Panc1 (cell line): ENCODE measurements at regions not wholly inside any gene's neighbourhood (a gene's known extent, or its start where the extent isn't known, plus 50 kb on each side); places are given as distances from the start of the nearest gene placed in this dataset.

Experiments used
- ATAC-seq: fragments of 200-7000 bp; cut with Tn5 transposase; 2 replicates; pipeline ENCODE4 v1.9.1; 2020; ENCODE audit warnings: mild to moderate bottlenecking, moderate library complexity
- BruUV-seq: library from RNA; stranded (reverse); fragments of 400-500 nt; replicated peaks from 2 replicates; lab custom pipeline; 2021; lab: Mats Ljungman, UMichigan
- CTCF ChIA-PET: fragments of 300-600 bp; sonication (Branson Sonifier 250); formaldehyde crosslinking; loops from one replicate; lab custom pipeline; 2022; ENCODE audit warnings: antibody characterized with exemption; lab: Charles Lee
- POLR2A ChIA-PET: fragments of 300-600 bp; sonication (Branson Sonifier 250); formaldehyde crosslinking; loops from one replicate; lab custom pipeline; 2022; ENCODE audit warnings: antibody characterized with exemption; lab: Charles Lee
- DNase-seq: peaks from one replicate; pipeline ENCODE4 v3.0.0-alpha.2; 2010; ENCODE audit warnings: low read depth, low spot score
- H3K27ac ChIP-seq: 2 replicates; pipeline ENCODE4 v1.5.1; 2011; ENCODE audit warnings: mild to moderate bottlenecking, low read length, inconsistent platforms
- H3K27me3 ChIP-seq: fragments of 200-500 bp; sonication (Bioruptor generic); 2 replicates; pipeline ENCODE4 v1.6.0; 2014; ENCODE audit warnings: low read length, inconsistent platforms; ENCODE audit not compliant: control insufficient read depth, insufficient read depth
- H3K36me3 ChIP-seq: fragments of 200-500 bp; sonication (Bioruptor generic); 2 replicates; pipeline ENCODE4 v1.5.1; 2014; ENCODE audit warnings: inconsistent platforms, mild to moderate bottlenecking, low read length, moderate library complexity; ENCODE audit not compliant: control insufficient read depth, insufficient read depth
- H3K4me1 ChIP-seq: 2 replicates; pipeline ENCODE4 v1.5.1; 2011; ENCODE audit warnings: inconsistent platforms, mild to moderate bottlenecking, low read length, moderate library complexity; ENCODE audit not compliant: control insufficient read depth, insufficient read depth
- H3K4me3 ChIP-seq, 2 experiments: 2 replicates each; pipeline ENCODE4 v1.5.1; 2011 to 2012; ENCODE audit warnings: low read depth in 2 of 2, low read length in 2 of 2, mild to moderate bottlenecking in 2 of 2, inconsistent platforms in 1 of 2, moderate library complexity in 1 of 2
- H3K9me3 ChIP-seq: fragments of 200-500 bp; sonication (Bioruptor generic); 2 replicates; pipeline ENCODE4 v1.5.1; 2014; ENCODE audit warnings: low read depth, mild to moderate bottlenecking, inconsistent platforms, low read length, moderate library complexity; ENCODE audit not compliant: control insufficient read depth, insufficient read depth
- POLR2AphosphoS5 ChIP-seq: IDR thresholded peaks from 2 replicates; pipeline ENCODE4 v1.6.1; 2012; ENCODE audit warnings: mild to moderate bottlenecking, low read depth, low read length, moderate library complexity
- SIN3A ChIP-seq: IDR thresholded peaks from 2 replicates; pipeline ENCODE4 v1.6.1; 2012; ENCODE audit warnings: low read depth, mild to moderate bottlenecking, low read length, moderate library complexity, borderline replicate concordance; ENCODE audit not compliant: insufficient read depth
- TCF7L2 ChIP-seq: IDR thresholded peaks from 2 replicates; pipeline ENCODE4 v1.6.1; 2011; ENCODE audit warnings: mild to moderate bottlenecking, low read depth, low read length, inconsistent platforms
- in situ Hi-C: cut with HindIII; loops from 2 replicates; pipeline ENCODE4 v1.10.0; 2016; ENCODE audit warnings: low sequenced_read_pairs, low pct_unique_long_range_greater_than_20kb
- intact Hi-C: fragments of 100-400 bp; cut with micrococcal nuclease; formaldehyde crosslinking; loops from one replicate; pipeline ENCODE4 v1.10.0; 2022; ENCODE audit not compliant: unreplicated experiment
- TF ChIP-seq, protein P1 (sequence below): fragments of 450-650 bp; IDR thresholded peaks from 2 replicates; pipeline ENCODE4 v1.5.1; 2017; ENCODE audit warnings: mild to moderate bottlenecking
- TF ChIP-seq, protein P2 (sequence below), 2 experiments: IDR thresholded peaks; 2 replicates each; pipeline ENCODE4 v1.6.1; 2011 to 2012; ENCODE audit warnings: low read depth in 2 of 2, control low read depth in 1 of 2, low read length in 1 of 2, mild to moderate bottlenecking in 1 of 2, moderate library complexity in 1 of 2; ENCODE audit not compliant: insufficient read depth in 1 of 2

DNA sequence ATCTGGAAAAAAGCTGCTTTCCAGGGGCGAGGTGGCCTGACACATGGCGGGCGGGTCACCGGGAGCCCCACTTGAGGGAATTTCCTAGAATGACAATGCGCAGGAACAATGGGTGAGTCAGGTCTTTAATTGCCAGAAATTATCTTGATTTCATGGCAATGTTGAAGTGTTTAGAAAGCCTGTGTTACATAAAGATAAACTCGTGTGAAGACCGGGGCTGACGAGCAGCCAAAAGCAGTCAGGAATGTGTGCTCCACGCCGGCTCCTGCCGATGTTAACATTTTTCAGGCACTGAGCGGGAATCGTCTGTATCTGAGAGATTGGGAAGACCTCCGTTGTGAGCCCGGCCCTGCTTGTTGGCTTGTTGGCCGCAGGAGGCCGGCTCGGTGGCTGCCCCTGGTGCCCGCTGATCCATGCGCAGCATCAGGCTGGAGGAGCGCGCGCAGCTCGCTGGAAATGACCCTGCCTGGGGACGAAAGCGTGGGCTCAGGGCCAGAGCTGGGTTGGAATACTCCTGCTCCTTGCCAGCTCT is 353.1 kb downstream of the FOXL1 start:
- no peak for ATAC-seq
- TF ChIP-seq, protein P1, sequence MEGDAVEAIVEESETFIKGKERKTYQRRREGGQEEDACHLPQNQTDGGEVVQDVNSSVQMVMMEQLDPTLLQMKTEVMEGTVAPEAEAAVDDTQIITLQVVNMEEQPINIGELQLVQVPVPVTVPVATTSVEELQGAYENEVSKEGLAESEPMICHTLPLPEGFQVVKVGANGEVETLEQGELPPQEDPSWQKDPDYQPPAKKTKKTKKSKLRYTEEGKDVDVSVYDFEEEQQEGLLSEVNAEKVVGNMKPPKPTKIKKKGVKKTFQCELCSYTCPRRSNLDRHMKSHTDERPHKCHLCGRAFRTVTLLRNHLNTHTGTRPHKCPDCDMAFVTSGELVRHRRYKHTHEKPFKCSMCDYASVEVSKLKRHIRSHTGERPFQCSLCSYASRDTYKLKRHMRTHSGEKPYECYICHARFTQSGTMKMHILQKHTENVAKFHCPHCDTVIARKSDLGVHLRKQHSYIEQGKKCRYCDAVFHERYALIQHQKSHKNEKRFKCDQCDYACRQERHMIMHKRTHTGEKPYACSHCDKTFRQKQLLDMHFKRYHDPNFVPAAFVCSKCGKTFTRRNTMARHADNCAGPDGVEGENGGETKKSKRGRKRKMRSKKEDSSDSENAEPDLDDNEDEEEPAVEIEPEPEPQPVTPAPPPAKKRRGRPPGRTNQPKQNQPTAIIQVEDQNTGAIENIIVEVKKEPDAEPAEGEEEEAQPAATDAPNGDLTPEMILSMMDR: no peak
- TF ChIP-seq POLR2AphosphoS5 (no peak), TCF7L2 (no peak), SIN3A (no peak)
- TF ChIP-seq, protein P2, sequence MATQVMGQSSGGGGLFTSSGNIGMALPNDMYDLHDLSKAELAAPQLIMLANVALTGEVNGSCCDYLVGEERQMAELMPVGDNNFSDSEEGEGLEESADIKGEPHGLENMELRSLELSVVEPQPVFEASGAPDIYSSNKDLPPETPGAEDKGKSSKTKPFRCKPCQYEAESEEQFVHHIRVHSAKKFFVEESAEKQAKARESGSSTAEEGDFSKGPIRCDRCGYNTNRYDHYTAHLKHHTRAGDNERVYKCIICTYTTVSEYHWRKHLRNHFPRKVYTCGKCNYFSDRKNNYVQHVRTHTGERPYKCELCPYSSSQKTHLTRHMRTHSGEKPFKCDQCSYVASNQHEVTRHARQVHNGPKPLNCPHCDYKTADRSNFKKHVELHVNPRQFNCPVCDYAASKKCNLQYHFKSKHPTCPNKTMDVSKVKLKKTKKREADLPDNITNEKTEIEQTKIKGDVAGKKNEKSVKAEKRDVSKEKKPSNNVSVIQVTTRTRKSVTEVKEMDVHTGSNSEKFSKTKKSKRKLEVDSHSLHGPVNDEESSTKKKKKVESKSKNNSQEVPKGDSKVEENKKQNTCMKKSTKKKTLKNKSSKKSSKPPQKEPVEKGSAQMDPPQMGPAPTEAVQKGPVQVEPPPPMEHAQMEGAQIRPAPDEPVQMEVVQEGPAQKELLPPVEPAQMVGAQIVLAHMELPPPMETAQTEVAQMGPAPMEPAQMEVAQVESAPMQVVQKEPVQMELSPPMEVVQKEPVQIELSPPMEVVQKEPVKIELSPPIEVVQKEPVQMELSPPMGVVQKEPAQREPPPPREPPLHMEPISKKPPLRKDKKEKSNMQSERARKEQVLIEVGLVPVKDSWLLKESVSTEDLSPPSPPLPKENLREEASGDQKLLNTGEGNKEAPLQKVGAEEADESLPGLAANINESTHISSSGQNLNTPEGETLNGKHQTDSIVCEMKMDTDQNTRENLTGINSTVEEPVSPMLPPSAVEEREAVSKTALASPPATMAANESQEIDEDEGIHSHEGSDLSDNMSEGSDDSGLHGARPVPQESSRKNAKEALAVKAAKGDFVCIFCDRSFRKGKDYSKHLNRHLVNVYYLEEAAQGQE (IDR thresholded peaks at IDR 0.05; ENCODE audit: insufficient read depth in 1 of 2, low read depth in 2 of 2, low read length in 1 of 2): no peak
- in situ Hi-C loops (no loop called here), intact Hi-C loops (no loop called here)
- BruUV-seq: no TSS peak
- no peak overlapping the region for H3K27ac ChIP-seq
- H3K4me3 ChIP-seq: no peak overlapping the region
- ChIA-PET CTCF (no interaction called here), POLR2A (no interaction called here)
- no peak for DNase-seq
- H3K9me3 ChIP-seq: no peaks in the 10 kb centered on the region
- no peaks in the 10 kb centered on the region for H3K4me1 ChIP-seq
- no peaks in the 10 kb centered on the region for H3K36me3 ChIP-seq
- no peaks in the 10 kb centered on the region for H3K27me3 ChIP-seq

DNA sequence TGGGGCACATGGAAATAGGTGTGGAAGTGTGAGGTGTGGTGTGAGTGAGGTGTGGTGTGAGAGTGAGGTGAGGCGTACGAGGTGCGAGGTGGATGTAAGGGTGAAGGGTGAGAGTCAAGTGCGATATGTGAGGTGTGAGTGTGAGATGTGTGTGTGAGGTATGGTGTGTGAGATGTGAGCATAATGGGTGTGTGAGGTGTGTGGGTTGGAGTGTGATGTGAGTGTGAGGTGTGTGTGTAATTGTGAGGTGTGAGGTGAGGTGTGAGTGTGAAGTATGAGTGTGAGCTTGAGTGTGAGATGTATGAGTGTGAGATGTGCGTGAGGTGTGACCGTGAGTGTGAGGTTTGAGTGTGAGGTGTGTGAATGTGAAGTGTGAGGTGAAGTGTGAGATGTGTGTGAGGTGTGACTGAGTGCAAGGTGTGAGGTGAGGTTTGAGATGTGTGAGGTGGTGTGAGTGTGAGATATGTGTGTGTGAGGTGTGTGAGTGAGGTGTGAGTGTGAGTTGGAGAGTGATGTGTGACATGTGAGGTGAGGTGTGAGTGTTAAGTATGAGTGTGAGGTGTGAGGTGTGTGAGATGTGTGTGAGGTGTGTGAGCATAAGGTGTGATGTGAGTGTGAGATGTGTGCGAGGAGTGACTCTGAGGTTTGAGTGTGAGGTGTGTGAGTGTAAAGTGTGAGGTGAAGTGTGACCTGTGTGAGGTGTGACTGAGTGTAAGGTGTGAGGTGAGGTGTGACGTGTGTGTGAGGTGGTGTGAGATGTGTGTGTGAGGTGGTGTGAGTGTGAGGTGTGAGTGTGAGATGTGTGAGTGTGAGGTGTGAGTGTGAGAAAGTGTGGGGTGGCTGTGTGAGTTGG is 354.0 kb downstream of the FOXL1 start:
- TF ChIP-seq, protein P1: no peak
- TF ChIP-seq, protein P2 (IDR thresholded peaks at IDR 0.05; ENCODE audit: insufficient read depth in 1 of 2, low read depth in 2 of 2, low read length in 1 of 2): no peak
- TF ChIP-seq TCF7L2 (no peak), POLR2AphosphoS5 (no peak), SIN3A (no peak)
- no peak for ATAC-seq
- CTCF ChIA-PET: no interaction called here
- POLR2A ChIA-PET: no interaction called here
- no peaks in the 10 kb centered on the region for H3K9me3 ChIP-seq
- in situ Hi-C loops (no loop called here), intact Hi-C loops (no loop called here)
- no peaks in the 10 kb centered on the region for H3K36me3 ChIP-seq
- DNase-seq: no peak
- H3K27ac ChIP-seq: no peak overlapping the region
- no peak overlapping the region for H3K4me3 ChIP-seq
- H3K27me3 ChIP-seq: no peaks in the 10 kb centered on the region; the same call in 1 of the 2 replicates
- no TSS peak for BruUV-seq
- H3K4me1 ChIP-seq: no peaks in the 10 kb centered on the region
